GM10266 (cell line): ENCODE measurements at regions not wholly inside any gene's neighbourhood (a gene's known extent, or its start where the extent isn't known, plus 50 kb on each side); places are given as distances from the start of the nearest gene placed in this dataset.

ENCODE experiments used
- DNase-seq: peaks from one replicate; pipeline ENCODE4 v3.0.0; 2012; ENCODE audit errors: extremely low spot score
- TF ChIP-seq, protein P1 (sequence below): IDR thresholded peaks from 2 replicates; pipeline ENCODE4 v1.5.1; 2012; ENCODE audit warnings: mild to moderate bottlenecking, low read depth; ENCODE audit not compliant: control insufficient read depth, insufficient read depth; ENCODE audit errors: missing control alignments

DNA sequence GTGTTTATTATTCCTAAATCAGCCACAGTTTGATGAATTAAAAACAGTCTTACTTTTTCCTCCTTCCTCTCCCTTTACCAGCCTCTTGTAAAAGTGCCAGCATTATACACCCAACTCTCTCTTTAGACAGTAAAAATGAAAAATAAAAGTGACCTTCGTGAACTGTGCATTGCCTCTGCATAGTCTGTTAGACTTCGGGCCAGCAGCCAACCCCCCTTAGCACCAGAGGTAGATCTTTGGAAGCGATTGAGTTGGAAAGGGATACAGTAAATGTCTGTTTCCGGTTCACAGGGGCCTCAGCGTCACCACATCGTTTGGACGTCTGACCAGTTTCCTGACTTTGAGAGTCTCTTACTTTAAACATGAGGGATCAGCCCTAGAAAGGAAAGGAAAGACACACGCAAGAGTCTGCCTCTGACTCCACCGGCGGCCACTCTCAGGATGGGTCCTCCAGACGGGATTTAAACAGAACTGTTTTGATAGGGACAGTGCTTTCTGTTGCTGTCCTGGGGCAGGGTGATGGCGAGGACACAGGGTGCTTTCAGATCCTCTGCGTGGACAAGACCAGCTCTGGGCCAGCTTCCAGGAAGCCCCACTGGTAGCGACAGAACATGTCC is 206.6 kb upstream of the PREP start:
- DNase-seq, result no peak
- TF ChIP-seq, protein P1, sequence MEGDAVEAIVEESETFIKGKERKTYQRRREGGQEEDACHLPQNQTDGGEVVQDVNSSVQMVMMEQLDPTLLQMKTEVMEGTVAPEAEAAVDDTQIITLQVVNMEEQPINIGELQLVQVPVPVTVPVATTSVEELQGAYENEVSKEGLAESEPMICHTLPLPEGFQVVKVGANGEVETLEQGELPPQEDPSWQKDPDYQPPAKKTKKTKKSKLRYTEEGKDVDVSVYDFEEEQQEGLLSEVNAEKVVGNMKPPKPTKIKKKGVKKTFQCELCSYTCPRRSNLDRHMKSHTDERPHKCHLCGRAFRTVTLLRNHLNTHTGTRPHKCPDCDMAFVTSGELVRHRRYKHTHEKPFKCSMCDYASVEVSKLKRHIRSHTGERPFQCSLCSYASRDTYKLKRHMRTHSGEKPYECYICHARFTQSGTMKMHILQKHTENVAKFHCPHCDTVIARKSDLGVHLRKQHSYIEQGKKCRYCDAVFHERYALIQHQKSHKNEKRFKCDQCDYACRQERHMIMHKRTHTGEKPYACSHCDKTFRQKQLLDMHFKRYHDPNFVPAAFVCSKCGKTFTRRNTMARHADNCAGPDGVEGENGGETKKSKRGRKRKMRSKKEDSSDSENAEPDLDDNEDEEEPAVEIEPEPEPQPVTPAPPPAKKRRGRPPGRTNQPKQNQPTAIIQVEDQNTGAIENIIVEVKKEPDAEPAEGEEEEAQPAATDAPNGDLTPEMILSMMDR, result no peak

DNA sequence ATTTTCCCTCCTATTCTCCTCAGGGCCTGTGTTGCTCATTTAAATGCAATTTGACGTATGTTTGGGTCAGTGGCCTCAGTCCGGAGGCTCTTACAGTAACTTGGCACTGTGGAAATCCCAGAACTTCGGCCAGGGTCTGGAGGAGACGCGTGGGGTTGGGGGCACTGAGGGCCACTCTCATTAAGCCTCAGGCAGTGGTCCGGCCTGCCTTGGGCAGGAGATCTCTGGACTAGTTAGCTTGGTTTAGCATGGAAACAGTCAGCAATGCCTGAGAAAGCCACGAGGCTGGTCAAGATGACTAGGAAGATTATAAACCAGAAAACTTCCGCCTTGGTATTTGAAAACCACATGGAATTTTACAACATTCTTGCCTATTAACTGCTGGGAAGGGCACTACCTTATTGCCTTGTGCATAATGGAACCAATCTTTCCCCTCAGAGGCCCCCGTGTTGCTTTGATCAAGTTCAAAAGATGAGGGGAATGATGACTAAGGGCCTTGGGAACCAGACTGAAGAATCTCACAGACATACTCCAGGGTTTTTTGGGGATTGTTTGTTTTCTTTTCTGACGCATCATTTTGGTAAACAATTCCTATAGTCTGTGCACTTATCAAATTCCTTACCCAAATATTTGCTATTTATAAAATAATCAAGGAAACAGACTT is 206.0 kb upstream of the PREP start:
- no peak for DNase-seq

DNA sequence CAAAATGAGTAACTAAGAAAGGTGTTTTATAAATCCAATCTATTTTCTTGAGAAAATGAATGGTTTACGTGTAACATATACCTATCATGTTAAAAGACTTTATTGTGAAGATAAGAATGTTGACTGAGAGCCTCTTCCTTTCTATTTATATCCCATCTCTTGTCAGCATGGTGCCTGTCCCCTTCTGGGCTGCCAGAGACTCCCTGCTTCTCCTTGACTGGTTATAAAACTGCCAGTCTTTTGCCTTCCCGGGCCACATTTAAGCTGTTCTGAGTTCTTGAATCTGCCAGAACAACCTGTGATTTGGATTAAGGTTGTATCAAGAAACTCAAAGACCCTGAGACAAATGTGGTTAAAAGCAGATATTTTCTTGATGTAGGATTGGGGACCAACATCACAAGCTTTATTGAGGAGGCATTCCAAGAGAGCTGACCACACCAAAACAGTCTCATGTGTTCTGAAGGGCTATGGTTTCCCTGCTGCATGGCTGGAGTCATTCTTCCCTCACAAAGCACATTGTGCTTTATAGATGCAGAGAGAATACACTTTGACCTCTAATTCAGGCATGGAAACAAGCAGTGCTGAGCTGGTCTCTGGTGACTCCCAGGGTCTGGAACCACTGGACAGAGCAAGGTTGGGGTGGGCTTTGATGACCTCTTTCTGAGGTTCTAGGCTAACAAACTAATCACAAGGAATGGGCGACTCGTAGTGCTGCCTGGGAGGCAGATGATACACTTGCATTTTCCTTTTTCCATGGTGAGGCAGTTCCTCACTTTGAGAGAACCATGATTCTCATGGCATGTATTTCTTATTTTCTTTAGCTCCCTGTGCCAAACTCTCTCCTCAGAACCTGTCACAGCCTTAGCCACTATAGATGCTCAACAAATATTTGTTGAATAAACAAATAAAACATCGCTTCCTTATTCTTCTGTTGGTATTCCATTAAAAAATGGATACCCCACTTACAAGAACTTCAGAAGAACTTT is 205.0 kb upstream of the PREP start:
- TF ChIP-seq, protein P1, result no peak
- no peak for DNase-seq

More for the DNA sequence above, 206.0 kb upstream of the PREP start:
- TF ChIP-seq, protein P1, result no peak

DNA sequence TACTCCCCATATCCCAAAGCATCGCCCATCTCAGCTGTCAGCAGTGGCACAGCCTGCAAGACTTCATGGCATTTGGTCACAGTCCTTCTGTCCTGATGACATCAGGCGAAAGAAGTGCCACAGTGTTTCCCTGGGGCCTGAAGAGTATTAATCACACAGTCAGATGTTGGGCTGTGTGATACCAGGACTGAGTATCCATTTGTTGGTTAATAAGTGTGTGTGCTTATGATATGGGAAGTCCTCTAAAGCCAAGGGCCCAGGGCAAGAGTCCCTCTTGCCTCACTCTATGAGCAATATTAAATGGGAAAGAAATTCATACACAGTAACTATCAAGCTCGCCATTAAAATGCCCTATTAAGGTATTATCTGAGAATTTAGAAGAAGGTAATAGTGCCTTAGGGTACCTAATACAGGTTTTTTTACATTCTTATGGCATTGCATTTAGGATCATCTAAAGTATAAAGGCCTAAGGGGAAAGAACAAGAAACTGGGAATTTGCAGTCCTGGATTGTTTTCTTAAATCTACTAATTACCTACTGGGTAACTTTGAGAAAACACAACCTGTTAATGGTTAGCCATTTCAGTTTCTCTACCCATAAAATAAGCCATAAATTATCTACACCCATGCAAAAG is 204.1 kb upstream of the PREP start:
- TF ChIP-seq, protein P1, result no peak
- no peak for DNase-seq

DNA sequence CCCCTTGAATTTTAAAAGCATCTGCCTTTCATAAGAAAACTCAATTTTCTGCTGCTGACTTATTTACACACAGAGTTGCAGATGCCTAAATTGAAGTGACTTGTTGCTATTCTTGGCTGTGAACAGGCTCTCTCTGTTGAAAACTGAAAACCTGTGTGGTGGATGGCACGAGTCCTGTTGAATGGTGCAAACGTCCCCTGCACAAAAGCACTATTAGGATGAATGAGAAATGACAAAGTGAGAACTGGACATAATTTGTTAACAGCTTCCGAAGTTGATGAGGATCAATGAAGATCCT is 201.7 kb upstream of the PREP start:
- DNase-seq, result no peak
- TF ChIP-seq, protein P1, result no peak

DNA sequence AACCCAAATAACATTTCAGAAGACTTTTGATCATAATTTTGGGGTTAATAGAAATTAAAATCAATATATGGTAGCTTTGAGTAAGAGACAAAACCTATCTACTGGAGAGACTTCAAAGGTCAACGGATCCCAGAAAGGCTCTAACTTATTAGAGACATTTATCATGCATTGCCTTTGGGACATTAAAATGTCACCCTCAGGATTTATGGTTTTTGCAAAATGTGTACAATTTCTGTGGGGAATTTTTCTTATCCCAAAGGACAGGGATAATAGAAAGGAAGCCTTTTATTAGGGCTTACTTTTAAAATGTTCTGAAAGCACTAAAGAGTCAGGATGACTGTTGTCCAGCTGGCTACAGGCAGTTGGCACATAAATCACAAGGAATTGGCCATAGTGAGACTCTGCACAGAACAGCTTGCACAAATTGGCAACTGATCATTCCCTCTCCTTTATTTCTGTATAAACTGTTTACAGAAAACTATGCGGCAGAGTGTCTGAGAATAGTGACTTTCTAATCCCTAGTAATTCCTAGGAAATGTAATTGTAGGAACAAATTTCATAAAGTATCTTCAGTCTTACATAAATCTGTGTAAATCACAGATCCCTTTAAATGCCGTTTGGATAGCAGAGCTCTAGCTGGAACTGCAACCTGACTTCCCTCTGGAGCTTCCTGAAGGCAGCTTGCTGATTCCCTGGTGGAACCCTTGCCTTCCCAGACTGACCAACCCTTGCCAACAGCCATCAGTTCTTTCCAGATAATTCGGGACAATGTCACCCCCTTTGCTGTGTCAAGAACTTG is 201.1 kb upstream of the PREP start:
- TF ChIP-seq, protein P1, result no peak
- DNase-seq, result no peak
